SK-N-SH treated with all-trans-retinoic acid at 6 μM for 48 hours (cell line): ENCODE measurements at regions not wholly inside any gene's neighbourhood (a gene's known extent, or its start where the extent isn't known, plus 50 kb on each side); places are given as distances from the start of the nearest gene placed in this dataset.

Source experiments
- CSRNP3 ChIP-seq: fragments of 250-450 bp; sonication (Bioruptor Pico); IDR thresholded peaks from 2 replicates; pipeline ENCODE4 v1.5.1; 2021; ENCODE audit warnings: mild to moderate bottlenecking, moderate library complexity
- ZC3H10 ChIP-seq: fragments of 250-450 bp; sonication (Bioruptor Pico); IDR thresholded peaks from 2 replicates; pipeline ENCODE4 v1.5.1; 2021; ENCODE audit warnings: mild to moderate bottlenecking, moderate library complexity

GRCh38 chr4:53720776-53721175 is 129.5 kb upstream of the LNX1 start:
- TF ChIP-seq CSRNP3 (no peak), ZC3H10 (no peak)
